ENCODE measurements at regions not wholly inside any gene's neighbourhood (a gene's known extent, or its start where the extent isn't known, plus 50 kb on each side); places are given as distances from the start of the nearest gene placed in this dataset.
A peak's percentile ranks its signal among the peaks of the same experiment; 100 is the strongest.

GRCh38 chr12:33575346-33575745, 135.7 kb upstream of the SYT10 start:
- H3F3A ChIP-seq (ENCODE audit: insufficient read depth, low read depth) = no peaks in the 10 kb centered on the region
- CTCF ChIA-PET = no interaction called here
- no peak overlapping the region for H3K27ac ChIP-seq
- H3K9me2 ChIP-seq (ENCODE audit: insufficient read depth) = no peaks in the 10 kb centered on the region
- H4K20me1 ChIP-seq (ENCODE audit: insufficient read depth) = no peaks in the 10 kb centered on the region
- H3K27me3 ChIP-seq (ENCODE audit: insufficient read depth, low read depth) = no peaks in the 10 kb centered on the region
- intact Hi-C loops (cut with micrococcal nuclease; ENCODE audit: unreplicated experiment) = no loop called here
- POLR2A ChIA-PET (ENCODE audit: unreplicated experiment) = no interaction called here
- H2AFZ ChIP-seq = no peak overlapping the region
- no peak overlapping the region for H3K4me2 ChIP-seq
- H3K79me2 ChIP-seq (ENCODE audit: low read depth) = no peaks in the 10 kb centered on the region
- BruUV-seq (replicated peaks) = no TSS peak
- H3K36me3 ChIP-seq (ENCODE audit: low read depth) = no peaks in the 10 kb centered on the region
- TF ChIP-seq CTCF (conservative IDR thresholded peaks at IDR 0.05) = no peak
- no peak for TF ChIP-seq EZH2 (IDR thresholded peaks at IDR 0.05; ENCODE audit: low read depth)
- no peak overlapping the region for H3K4me3 ChIP-seq
- no peaks in the 10 kb centered on the region for H3K4me1 ChIP-seq (replicated peaks; ENCODE audit: insufficient read depth)
- no peak for DNase-seq
- no peaks in the 10 kb centered on the region for H3K9me3 ChIP-seq (ENCODE audit: insufficient read depth, low read depth)

DNA sequence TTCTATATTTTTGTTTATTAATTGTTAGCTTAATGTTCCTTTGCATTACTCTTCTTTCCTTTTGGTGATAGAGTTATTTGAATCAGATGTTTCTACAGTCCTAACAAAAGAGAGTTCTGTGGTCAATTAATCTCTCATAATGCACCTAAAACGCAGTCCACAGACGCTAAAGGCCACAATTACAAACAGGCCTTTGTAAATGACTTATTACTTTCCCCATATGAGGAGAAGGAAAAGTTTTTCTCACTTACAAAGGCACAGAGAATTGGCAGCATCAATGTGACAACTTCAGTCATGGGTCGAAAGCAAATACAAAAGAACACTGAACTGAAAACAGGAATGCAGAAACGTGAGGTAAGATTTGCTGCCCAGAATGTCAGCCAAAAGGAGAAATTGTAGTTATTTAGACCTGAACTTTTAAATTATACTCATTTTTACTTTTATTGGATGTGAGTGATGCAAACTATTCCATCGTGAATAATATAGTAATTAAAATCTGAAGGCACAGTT, 142.0 kb upstream of the SYT10 start:
- Histone ChIP-seq H3F3A (ENCODE audit: insufficient read depth, low read depth) (peaks cover 5% of the 10 kb centered on the region), H3K4me2 (no peak overlapping the region), H2AFZ (no peak overlapping the region), H3K4me3 (no peak overlapping the region), H3K27me3 (ENCODE audit: insufficient read depth, low read depth) (no peaks in the 10 kb centered on the region), H3K36me3 (ENCODE audit: low read depth) (no peaks in the 10 kb centered on the region), H3K9me2 (ENCODE audit: insufficient read depth) (no peaks in the 10 kb centered on the region), H4K20me1 (ENCODE audit: insufficient read depth) (no peaks in the 10 kb centered on the region), H3K79me2 (ENCODE audit: low read depth) (no peaks in the 10 kb centered on the region), H3K9me3 (ENCODE audit: insufficient read depth, low read depth) (peaks cover 6% of the 10 kb centered on the region; the same call in 1 of the 2 replicates), H3K27ac (no peak overlapping the region), H3K4me1 (replicated peaks; ENCODE audit: insufficient read depth) (peaks cover 11% of the 10 kb centered on the region)
- TF ChIP-seq EZH2 (IDR thresholded peaks at IDR 0.05; ENCODE audit: low read depth) (no peak), CTCF (conservative IDR thresholded peaks at IDR 0.05) (no peak)
- ChIA-PET CTCF (no interaction called here), POLR2A (ENCODE audit: unreplicated experiment) (no interaction called here)
- intact Hi-C loops (cut with micrococcal nuclease; ENCODE audit: unreplicated experiment) = no loop called here
- DNase-seq = no peak
- no TSS peak for BruUV-seq (replicated peaks)

DNA sequence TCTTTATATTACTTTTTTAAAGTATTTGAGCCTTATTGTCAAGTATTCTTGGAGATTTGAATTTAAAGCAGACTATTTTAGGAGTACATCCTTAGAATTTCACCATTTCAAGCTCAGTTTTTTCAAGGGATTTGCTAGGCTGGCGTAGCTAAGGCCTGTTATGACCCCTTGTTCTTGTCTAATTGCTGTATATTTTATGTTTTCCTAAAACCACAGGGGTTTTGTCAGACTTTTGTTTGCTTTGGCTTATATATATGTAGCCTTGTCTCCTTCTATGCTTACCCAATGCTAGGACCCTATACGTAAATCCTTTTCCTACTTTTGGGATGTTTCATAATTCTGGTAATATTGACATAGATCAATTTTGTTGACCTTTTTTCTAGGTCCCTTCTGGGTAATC, 147.0 kb upstream of the SYT10 start:
- CTCF ChIA-PET = no interaction called here
- Histone ChIP-seq H2AFZ (no peak overlapping the region), H3K36me3 (ENCODE audit: low read depth) (no peaks in the 10 kb centered on the region), H3K4me2 (peak overlapping the region; percentile 80), H3K9me3 (ENCODE audit: insufficient read depth, low read depth) (peaks cover 9% of the 10 kb centered on the region; the same call in 1 of the 2 replicates), H3K79me2 (ENCODE audit: low read depth) (no peaks in the 10 kb centered on the region), H3K4me3 (no peak overlapping the region), H4K20me1 (ENCODE audit: insufficient read depth) (no peaks in the 10 kb centered on the region), H3F3A (ENCODE audit: insufficient read depth, low read depth) (peaks cover 29% of the 10 kb centered on the region), H3K27me3 (ENCODE audit: insufficient read depth, low read depth) (no peaks in the 10 kb centered on the region), H3K27ac (peak overlapping the region; percentile 96), H3K9me2 (ENCODE audit: insufficient read depth) (no peaks in the 10 kb centered on the region), H3K4me1 (replicated peaks; ENCODE audit: insufficient read depth) (peaks cover 50% of the 10 kb centered on the region)
- no TSS peak for BruUV-seq (replicated peaks)
- no peak for DNase-seq
- TF ChIP-seq CTCF (conservative IDR thresholded peaks at IDR 0.05) (no peak), EZH2 (IDR thresholded peaks at IDR 0.05; ENCODE audit: low read depth) (no peak)
- POLR2A ChIA-PET (ENCODE audit: unreplicated experiment) = no interaction called here
- intact Hi-C loops (cut with micrococcal nuclease; ENCODE audit: unreplicated experiment) = loop anchor here (5.0 kb wide), 5 partner anchors 64 to 1854 kb away; partner anchors contain the start of gene YARS2

All from PC-9 (cell line).